Stimulated activated effector memory CD8-positive, alpha-beta T cell treated with anti-CD3 and anti-CD28 coated beads, Interleukin-12 subunit alpha, Interleukin-12 subunit beta, amount 100 ng/mL, for 72 hours (primary cell): ENCODE measurements at regions not wholly inside any gene's neighbourhood (a gene's known extent, or its start where the extent isn't known, plus 50 kb on each side); places are given as distances from the start of the nearest gene placed in this dataset.

Experiments used
- ATAC-seq: fragments of 150-1000 bp; cut with Tn5 transposase; 2 replicates; pipeline ENCODE4 v1.10.0; 2021
- DNase-seq, 2 donors: peaks; one replicate each; pipeline ENCODE4 v3.0.0; 2021 to 2022; ENCODE audit warnings: low spot score in 2 of 2
- H3K27ac Mint-ChIP-seq: one replicate; pipeline ENCODE4 v1.8.0; 2022; ENCODE audit warnings: mild to moderate bottlenecking, mixed read lengths
- H3K36me3 Mint-ChIP-seq: one replicate; pipeline ENCODE4 v1.8.0; 2022; ENCODE audit warnings: mild to moderate bottlenecking, mixed read lengths
- H3K4me1 Mint-ChIP-seq: one replicate; pipeline ENCODE4 v1.8.0; 2022; ENCODE audit warnings: mixed read lengths
- H3K4me3 Mint-ChIP-seq: one replicate; pipeline ENCODE4 v1.8.0; 2022; ENCODE audit warnings: mild to moderate bottlenecking, mixed read lengths
- H3K9me3 Mint-ChIP-seq: one replicate; pipeline ENCODE4 v1.8.0; 2022; ENCODE audit warnings: mixed read lengths

DNA sequence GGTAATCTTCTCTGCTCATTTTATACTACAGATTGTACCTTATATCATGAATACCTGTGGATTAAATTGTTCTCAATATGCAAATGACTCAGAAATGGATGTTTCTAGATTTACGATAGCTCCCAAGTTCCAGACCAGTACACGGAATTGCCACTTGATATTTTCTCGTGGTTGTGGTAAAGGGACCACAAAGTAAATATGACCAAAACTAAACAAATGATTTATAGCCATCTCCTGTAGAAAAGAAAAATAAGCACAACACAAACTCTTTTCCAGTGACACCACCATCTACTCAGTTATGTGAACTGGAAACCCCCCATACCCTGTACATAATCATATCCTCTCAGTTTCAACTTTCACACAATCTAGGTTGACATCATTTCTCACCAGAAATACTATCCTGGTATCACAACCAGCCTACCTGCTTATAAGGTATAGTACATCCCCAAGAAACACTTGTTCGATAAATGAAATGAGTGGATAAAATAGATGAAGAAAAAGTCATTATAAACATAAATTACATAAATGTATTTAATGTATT lies 172.3 kb downstream of the ADGRL4 start:
- ATAC-seq (peak; percentile 78), DNase-seq (no peak)
- H3K4me1 Mint-ChIP-seq = peaks cover 17% of the 10 kb centered on the region
- H3K27ac Mint-ChIP-seq = no peak overlapping the region
- no peaks in the 10 kb centered on the region for H3K36me3 Mint-ChIP-seq
- H3K4me3 Mint-ChIP-seq = no peak overlapping the region
- H3K9me3 Mint-ChIP-seq = no peaks in the 10 kb centered on the region

DNA sequence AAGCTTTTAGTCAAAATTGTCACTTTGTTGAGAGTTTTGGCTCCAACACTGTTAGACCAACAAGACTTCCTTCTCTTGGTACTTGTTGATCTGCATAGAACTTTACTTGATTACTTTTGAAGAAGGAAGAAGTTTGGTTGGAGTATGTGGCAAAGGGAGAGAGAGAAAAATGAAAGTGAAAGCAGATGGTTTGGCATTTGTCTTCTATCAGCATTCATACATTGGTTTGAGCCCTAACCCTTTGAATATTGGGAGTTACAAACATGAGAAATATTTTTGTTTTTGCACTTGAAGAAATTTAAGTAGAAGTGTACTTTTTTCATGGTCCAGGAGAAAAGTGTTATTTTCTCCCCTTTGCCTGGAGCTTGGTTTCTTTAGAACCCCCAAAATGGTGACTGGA lies 169.8 kb downstream of the ADGRL4 start:
- ATAC-seq (no peak), DNase-seq (no peak)
- Mint-ChIP-seq H3K9me3 (no peaks in the 10 kb centered on the region), H3K27ac (no peak overlapping the region), H3K4me3 (no peak overlapping the region), H3K36me3 (no peaks in the 10 kb centered on the region), H3K4me1 (peaks cover 17% of the 10 kb centered on the region)

DNA sequence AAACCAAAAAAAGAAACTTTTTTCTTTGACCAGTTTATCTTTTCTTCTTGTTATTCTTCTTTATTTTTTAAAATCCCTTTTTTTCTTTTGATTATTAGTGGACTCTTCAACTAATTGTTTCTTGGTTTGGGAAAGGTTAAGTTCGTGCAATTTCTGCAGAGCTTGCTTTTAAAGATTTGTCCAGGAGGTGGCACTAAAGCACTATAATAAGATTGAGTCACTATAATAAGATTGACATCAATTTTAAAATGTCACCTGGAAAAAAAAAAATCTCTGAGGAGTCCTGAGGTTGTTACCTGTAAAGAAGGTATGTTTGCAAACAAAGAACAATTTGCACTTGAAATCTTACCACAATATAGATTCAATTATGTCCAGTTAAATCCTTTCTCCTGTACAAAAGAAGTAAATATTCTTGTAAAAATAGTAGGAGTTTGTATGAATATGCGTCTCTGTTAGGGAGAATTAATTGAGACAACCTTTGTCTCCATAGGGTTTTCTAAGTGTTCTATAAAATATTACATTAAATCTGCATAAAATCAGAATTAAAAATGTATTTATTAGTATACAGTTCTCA lies 166.7 kb downstream of the ADGRL4 start:
- H3K36me3 Mint-ChIP-seq = no peaks in the 10 kb centered on the region
- peaks cover 11% of the 10 kb centered on the region for H3K4me1 Mint-ChIP-seq
- no peaks in the 10 kb centered on the region for H3K9me3 Mint-ChIP-seq
- DNase-seq = no peak
- ATAC-seq = no peak
- no peak overlapping the region for H3K27ac Mint-ChIP-seq
- H3K4me3 Mint-ChIP-seq = no peak overlapping the region
